Activated CD8-positive, alpha-beta memory T cell treated with anti-CD3 and anti-CD28 coated beads, Interleukin-2, amount 50 U/mL, for 1 hour (primary cell): ENCODE measurements at regions not wholly inside any gene's neighbourhood (a gene's known extent, or its start where the extent isn't known, plus 50 kb on each side); places are given as distances from the start of the nearest gene placed in this dataset.

ENCODE experiments used
- DNase-seq: peaks from one replicate; pipeline ENCODE4 v3.0.0-alpha.2; 2020; ENCODE audit errors: extremely low read depth

DNA sequence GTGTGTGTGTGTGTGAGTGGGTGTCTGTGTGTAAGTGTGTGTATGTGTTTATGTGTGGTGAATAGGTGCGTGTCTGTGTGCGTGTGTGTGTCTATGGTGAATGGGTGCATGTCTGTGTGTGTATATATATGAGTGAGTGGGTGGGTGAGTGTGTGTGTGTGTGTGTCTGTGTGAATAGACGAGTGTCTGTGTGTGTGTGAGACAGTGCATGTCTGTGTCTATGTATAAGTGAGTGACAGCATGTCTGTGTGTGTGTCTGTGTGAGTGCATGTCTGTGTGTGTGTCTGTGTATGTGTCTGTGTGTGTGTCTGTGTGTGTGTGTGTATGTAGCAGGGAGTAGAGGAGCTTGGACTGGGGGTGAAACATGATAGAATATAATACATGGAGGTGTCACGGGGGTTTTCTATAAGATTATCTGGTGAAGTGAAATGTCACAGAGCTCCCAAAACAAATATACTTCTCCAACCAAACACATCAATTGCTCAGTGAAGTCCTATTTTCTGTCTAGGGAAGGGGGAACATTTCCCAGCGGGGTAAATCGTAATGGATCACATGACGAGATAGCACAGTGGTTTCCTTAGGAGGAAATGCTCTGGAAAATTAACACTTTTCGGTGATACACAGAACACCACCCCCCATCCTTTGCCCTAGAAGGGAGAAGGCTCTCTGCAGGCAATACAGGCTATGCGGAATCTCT, 723.3 kb upstream of the CELF2 start:
- DNase-seq, result no peak

DNA sequence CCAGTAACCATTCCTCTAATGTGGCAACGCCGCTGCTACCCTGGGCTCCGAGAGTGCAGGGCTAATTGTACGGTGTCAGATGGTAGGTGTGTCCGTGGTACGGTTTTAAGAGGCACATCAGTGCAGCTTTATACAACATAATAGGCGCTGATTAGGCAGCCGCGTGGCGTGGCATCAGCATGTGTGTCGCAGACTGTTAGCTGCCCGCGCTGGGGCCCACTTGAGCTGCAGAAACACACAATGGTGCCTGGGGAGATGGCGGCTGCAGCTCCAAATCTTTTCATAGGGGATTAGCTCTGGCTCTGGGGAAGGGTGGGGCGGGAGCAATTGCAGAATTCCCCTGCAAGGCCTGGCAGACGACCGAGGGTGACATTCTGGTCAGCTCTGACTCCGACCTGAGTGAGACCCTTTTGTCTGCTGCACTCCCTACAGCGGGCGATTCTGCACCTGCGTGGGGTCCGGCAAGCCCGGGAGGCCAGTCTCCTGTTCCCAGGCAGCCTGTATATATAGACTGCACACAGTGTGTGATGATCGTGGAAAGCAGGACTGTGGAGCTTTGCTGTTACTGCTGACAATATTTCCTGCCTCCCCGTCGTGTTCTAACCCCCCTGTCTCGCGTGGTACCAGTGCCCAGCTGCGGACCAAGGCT, 722.7 kb upstream of the CELF2 start:
- DNase-seq, result no peak

DNA sequence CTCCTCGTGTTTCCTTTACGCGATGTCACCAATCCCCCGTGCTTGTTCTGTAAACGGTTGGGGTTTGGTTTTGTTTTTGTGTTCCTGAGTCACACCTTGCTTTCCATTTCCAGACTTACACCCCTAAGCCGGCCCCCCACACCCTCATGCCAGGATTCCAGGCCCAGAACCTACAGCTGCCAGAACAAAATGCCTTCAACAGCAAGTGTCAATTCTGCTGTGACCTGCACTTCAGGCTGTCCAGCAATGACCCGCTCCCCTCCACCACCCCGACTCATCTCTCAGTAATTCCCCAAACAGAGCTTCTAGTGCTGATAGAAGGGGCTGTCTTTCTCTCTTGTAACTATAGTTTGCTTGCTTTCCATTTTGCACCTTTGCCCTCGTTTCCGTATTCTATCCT, 722.1 kb upstream of the CELF2 start:
- no peak for DNase-seq

DNA sequence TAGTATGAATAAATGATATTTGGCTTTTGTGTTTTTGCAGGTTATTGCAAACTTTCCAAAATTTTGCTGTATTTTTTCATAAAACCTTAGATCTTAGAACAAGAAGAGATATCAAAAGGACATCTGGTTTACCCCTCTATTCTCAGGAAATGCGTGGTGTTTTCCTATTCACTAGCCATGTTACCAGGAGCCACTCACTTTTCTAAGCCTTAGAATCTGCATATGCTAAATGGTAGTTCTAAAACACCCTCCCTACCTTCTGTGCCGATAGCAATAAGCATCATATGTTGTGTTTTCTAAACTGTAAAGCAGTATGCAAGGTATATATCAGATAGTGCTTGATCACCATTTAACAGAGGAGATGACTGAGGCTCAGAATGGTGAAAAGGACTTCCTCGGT, 715.0 kb upstream of the CELF2 start:
- DNase-seq, result no peak

DNA sequence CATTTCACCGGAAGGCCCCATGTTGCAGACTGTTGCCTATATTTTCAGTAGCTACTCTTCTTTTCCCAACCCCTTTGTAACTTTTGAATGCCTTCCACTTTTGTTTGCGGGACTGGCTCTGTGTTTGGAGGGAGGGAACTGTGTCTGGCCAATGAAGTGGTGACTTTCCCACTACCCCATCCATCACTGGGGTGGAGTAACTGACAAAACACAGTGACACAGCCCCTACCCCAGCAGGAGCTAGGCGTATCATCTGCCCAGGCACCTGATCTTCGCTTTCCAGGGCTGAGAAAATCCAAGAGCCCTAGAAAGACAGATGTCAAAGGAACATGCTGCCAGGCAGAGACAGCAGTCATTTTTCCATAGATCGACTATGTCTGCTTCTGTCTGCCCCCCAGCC, 710.6 kb upstream of the CELF2 start:
- DNase-seq, result no peak

DNA sequence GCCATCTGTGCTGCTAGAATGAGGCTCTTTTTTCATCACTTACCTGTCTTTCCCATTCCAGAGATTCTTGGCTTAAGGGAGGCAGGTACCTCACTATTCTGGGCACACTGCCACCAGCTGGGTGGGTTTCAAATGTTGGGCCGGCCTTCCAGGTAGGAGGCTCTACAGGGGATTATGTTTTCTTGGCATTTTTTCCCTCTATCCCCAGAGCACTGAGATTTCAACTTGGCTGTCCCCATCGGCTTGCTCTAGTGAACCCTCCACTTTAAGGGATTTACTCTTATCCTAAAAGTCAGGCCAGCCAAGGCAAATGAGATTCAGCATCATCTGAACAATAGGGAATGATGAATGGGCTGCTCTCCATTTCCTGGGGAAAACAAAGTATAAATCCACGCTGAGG, 710.1 kb upstream of the CELF2 start:
- DNase-seq, result no peak

DNA sequence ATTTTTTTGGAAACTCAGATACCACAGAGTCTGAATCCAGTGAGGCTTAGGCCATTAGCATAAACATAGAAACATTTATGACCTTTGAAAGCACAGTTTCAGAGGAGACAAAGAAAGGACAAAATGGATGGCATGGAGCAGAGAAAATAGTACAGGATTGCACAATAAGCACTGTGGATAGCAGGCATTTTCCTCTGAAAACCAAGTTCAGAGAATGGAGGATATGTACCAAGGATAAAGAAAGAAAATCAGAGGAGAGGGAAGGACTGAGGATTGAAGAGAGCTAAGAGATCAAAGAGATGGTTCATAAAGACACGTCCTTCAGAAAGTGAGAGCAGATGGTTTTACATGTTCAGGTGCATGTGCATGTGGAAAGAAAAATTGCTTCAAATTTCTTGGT, 707.2 kb upstream of the CELF2 start:
- DNase-seq, result no peak

DNA sequence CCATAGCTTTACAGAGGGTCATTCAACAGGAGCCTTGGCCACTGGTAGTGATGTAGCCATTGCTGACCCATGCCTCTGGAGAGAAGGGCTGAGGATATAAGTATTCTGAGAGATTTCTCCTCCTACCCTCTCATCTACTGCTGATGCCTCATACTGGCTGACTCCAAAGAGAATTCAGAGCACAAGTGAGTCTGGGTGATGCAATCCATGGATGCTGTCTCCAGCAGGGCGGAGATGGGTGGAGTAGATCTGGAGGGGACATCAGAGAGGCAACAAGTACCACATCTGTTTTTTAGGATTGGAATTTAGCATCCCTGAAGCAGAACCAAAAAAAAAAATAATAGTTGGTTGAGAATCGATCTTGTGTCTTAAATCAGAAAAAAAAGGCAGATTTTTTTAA, 705.7 kb upstream of the CELF2 start:
- no peak for DNase-seq

DNA sequence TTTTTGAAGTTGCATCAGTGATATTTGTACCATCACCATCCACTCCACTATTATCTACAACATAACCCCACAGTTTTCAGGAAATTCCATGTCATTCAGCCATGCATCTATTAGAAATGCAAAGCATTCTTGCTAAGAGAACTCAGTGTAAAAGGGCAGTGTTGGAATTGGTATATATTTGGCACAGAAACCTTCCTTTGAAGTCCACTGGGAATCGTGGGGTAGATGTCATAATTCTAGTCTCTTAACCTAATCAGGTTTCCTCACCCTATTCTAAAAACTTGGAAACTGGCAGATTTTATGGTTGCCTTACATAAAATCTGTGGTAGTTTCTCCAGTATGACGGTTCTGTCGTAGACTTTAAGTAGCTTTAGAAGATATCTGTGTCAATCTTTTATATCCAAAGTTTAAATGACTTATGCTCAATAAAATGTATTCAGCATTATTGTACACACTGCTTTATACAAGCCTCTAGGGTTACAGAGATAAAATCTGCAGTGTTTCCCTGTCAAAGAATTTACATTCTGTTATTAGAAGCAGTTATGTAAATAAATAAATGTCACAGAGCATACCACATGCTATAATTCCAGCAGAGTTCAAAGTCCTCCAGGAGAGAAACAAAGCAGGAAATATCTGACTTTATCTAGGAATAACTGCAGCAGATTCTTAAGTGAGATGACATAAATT, 704.4 kb upstream of the CELF2 start:
- DNase-seq, result no peak

DNA sequence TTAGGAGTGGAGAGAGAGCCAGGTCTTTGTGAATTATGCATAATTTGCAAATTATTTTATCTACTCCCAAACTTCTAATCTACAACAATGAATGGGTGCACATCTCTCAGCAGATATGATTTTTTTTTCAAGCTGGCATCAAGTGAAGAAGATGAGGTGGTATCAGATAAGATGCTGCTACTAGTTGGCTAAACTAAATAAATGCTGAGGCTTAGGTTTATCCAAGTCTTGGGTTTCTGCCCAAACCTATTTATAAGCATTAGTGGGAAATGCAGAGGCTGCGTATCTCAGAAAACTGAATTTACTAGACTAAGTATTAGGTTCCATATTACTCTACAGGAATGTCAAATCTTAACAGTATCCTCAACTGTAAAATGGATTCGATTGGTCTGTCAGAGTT, 703.0 kb upstream of the CELF2 start:
- DNase-seq, result no peak

DNA sequence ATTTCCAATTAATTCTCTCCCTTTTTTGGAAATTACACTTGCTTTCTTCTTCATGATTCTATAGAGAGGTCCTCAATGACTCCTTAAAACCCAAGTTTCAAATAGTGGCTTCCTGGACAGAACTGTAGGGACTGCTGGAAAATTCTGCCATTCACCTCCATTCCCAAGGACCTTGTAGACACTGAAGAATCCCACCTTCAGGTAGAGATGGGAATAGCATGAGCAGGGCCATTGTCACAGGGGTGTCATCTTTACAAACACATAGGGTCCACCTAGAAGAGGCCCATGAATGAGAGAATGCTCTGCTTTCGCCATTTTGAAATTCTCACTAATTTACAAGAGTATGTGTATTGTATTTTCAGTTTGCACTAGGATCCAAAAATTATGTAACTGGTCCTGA, 701.7 kb upstream of the CELF2 start:
- DNase-seq, result no peak

DNA sequence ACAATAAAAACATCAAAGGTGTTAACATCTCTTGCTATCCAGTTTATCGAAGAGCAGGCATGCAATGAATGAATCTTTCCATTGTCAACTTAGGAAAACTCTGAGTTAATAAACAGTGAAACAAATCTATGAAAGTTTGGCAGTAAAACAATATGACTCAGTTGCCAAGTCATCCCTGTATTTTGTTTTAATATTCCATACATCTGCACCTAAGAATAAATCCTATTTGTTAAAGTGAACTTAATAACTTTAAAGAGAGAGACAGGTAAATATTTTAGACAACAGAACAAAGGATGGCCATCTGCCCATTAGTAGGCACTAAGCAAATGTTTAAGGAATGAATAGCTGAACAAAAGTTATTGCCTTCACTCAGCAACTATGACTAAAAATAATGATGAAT, 700.5 kb upstream of the CELF2 start:
- DNase-seq, result no peak

DNA sequence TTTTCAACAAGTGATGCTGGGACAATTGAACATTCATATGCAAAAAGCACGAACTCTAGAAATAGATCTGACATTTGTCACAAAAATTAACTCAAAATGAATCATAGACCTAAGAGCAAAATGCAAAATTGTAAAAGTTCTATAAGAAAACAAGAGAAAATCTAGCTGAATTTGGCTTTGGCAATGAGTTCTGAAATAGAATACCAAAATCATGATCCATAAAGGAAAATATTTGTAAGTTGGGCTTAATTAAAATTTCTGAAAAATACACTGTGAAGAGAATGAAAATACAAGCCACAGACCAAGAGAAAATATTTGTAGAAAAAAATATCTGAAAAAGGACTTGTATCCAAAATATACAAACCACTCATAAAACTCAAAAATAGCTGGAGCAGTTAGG, 698.8 kb upstream of the CELF2 start:
- DNase-seq, result no peak

DNA sequence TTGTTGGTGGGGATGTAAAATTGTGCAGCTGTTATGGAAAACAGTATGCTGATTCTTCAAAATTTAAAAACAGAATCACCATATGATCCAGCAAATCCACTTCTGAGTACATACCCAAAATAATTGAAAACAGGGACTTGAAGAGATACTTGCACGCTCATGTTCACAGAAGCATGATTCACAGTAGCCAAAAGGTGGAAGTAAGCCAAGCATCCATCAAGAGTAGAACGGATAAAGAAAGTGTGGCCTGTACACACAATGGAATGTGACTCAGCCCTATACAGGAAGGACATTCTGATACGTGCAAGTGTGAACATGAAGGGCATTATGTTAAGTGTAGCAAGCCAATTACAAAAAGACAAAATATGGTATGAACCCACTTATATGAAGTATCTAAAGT, 696.7 kb upstream of the CELF2 start:
- no peak for DNase-seq

DNA sequence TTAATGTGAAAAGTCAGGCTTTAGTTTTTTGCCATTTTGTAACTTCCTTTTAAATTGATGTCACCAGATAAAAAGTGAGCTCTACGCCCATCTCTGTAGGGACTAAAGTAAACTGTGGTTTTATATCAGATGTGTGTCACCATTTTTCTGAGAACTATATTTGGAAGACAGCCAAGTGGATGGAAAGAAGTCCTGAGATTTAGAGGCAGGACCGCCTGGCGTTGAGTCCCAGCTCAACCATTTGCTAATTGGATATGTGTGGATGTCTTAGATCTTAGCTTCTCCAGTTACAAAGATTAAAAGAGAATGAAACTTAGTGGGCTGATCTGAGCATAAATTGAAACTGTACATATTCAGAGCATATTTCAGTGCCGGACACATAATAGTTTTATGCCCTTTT, 691.6 kb upstream of the CELF2 start:
- DNase-seq, result no peak

DNA sequence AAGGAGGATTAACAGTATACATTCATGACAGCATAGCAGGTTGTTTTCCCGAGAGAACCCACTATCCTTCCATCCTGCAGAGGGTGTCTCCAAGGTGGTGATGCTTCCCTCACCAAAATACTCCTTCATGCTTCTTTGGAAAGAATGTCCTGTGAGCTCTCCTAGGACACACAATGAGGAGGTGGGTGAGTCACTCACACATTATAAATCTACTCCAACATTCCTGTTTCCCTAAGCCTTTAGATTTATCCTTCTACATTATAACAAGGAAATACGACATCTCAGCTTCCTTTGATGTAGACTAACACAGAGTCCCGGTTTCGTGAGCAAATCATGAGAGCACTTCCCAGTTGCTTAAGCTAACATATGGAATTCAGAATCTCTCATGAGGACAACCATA, 689.7 kb upstream of the CELF2 start:
- no peak for DNase-seq

DNA sequence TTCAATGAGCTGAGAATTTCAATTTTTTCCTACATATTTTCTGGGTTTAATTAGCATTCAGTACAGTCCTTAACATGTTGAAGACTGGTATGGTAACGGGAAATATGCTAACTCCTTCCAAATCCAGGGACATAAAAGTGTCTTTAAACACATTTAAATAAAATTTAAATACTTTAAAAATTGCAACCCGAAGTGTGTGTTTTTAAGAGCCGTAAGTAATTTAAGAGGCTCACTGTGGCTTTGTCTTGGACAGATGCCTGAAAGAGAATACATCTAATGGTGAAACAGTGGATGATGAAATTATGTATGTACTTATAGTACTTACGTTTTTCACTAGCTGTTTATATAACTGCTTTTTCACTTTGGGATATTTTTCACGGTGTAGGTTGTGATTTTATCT, 687.3 kb upstream of the CELF2 start:
- no peak for DNase-seq

DNA sequence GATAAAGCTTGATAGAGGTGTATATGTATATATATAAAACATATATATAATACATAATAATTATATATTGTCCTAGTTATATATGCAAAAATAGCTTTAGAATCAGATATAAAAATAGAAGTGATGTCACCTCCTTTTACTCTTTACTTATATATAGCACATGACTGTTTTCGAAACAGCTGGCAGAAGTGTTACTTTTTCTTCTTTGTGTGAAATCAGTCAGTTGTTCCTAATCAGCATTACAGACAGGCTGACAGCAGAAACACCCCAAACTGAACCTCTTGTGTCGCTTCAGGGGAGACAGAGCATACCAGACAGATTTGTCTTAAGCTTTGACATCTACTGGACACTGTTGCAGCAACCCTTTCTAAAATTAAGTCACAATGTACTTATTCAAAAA, 684.9 kb upstream of the CELF2 start:
- DNase-seq, result no peak

DNA sequence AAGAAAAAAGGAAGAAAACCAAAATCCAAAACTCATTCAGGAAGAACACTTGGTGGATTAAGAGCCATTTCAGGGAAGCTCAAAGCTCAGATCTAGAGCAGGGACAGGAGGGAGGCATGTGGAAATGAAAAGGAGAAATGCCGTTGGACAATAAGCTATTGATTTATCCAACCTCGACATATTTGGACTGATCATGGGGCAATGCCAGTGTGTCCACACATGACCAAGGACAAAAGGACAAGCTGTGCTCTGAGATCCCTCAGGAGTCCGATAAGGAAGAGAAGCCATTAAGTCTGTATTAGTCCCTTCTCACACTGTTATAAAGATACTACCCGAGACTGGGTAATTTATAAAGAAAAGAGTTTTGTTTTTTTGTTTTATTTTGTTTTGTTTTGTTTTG, 684.0 kb upstream of the CELF2 start:
- no peak for DNase-seq

DNA sequence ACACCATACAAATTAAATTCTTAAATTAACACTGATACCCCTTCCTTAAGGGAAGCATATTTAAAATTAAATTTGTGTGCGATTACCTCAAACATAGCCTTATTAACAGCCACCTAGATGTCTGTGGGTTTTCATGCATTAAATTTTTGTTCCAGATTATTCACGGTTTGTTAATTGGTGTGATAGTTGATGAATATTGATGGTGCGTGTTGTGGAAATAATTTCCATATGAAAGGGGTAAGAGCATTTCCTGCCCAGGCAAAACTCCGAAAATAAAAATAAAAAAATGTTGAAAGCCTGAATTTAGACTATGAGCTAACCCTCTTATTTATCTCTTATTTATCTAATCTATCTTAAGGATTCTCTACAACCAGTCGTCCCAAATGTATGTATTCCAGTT, 679.3 kb upstream of the CELF2 start:
- no peak for DNase-seq

DNA sequence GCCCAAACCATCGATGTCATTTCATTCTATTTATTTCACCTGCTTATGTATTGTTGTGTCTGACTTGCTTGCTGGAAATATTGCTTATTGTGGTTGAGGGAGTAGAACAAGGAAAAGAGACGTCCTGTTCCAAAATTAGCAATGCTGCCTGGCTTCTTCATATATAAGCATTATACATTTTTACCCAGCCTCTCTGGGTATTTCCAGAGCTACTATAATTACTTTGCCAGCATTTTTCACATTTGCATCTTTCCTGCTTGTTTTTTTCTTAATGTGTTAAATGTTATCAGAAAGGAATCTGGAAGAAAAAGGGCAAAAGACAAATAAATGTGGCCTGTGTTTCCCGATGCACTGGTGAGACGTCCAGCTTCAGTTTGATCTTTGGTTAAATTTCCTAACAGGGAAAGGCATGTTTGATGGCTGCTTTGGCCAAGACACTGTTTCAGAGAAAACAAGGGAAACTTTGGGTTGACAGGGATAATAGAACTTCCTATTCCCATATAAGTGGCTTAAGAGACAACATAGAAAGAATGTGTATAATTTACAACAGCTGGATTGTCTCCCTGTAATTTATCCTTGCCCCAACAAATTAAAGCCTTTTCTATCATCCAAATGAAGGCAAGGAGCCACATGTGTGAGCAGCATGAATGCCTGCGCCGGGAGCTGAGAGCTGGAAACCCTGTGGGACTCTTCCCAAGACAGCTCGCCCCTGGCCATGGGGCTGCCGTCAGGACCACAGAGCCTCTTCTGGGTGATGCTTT, 671.1 kb upstream of the CELF2 start:
- DNase-seq, result no peak

DNA sequence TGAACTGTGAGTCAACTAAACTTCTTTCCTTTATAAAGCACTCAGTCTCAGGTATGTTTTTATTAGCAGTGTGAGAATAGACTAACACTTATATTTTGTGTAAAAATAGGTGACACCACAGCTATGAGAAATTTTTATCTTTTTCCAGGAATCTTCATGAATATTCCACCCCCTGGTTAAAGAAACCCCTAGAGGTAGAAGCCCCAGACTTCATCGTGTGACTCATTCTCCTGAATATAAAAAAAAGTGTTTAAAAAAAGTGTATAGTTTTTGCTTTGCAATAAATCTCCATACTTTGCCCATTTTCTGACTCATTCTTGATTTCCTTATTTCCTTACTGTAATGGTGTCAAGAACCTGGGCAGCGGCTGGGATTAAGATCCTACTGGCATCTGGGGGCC, 667.6 kb upstream of the CELF2 start:
- DNase-seq, result no peak

DNA sequence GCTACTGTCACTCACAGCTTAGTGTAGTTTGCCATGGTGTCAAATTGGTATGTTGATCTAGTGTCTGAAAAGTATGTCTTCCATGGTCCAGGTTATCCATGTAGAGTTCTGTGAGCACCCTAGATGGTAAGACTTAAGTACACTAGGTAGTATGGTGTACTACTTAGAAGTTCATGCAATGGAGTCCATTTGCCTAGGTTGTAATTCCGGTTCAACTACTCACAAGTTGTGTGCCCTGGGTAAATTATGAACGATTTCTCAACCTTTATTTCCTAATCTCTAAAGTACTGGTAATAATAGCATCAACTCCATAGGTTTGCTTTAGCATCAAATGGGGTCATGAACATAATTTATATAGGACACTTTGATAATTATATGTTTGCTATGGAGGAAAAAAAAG, 666.2 kb upstream of the CELF2 start:
- no peak for DNase-seq
